IMR-90 (cell line): ENCODE measurements at regions not wholly inside any gene's neighbourhood (a gene's known extent, or its start where the extent isn't known, plus 50 kb on each side); places are given as distances from the start of the nearest gene placed in this dataset.

Source experiments
- ATAC-seq: fragments of 200-7000 bp; cut with Tn5 transposase; 2 replicates; pipeline ENCODE4 v1.9.1; 2020; ENCODE audit warnings: low read depth, mild to moderate bottlenecking, moderate library complexity
- BruUV-seq: library from RNA; stranded (reverse); fragments of 400-500 nt; replicated peaks from 2 replicates; lab custom pipeline; 2021; lab: Mats Ljungman, UMichigan
- CTCF ChIA-PET: fragments of 300-600 bp; formaldehyde crosslinking; extraction: SDS; loops from one replicate; lab custom pipeline; 2021; ENCODE audit warnings: antibody characterized with exemption; lab: Yijun Ruan, JAX
- POLR2A ChIA-PET: fragments of 300-600 bp; sonication (Branson Sonifier 250); formaldehyde crosslinking; loops from one replicate; lab custom pipeline; 2022; ENCODE audit warnings: antibody characterized with exemption; ENCODE audit not compliant: unreplicated experiment; lab: Charles Lee
- DNase-seq: peaks from one replicate; pipeline ENCODE4 v3.0.0; 2013
- H2AFZ ChIP-seq: replicated peaks from 2 replicates; pipeline ENCODE3; 2013; ENCODE audit warnings: low read length, mild to moderate bottlenecking; ENCODE audit not compliant: poor library complexity
- H2AK5ac ChIP-seq: 2 replicates; pipeline ENCODE4 v1.6.1; 2013; ENCODE audit warnings: low read depth, low read length, inconsistent platforms
- H2AK9ac ChIP-seq: replicated peaks from 2 replicates; pipeline ENCODE3; 2013; ENCODE audit warnings: mild to moderate bottlenecking, low read depth, low read length, moderate library complexity; ENCODE audit not compliant: poor library complexity
- H2BK120ac ChIP-seq: 2 replicates; pipeline ENCODE4 v1.6.1; 2013; ENCODE audit warnings: low read depth, low read length, inconsistent platforms
- H2BK15ac ChIP-seq: 3 replicates; pipeline ENCODE4 v1.6.1; 2013; ENCODE audit warnings: low read depth, low read length, inconsistent platforms
- H2BK20ac ChIP-seq: 2 replicates; pipeline ENCODE4 v1.6.1; 2013; ENCODE audit warnings: low read depth, mild to moderate bottlenecking, inconsistent platforms, low read length, moderate library complexity
- H2BK5ac ChIP-seq: 2 replicates; pipeline ENCODE4 v1.6.1; 2013; ENCODE audit warnings: mild to moderate bottlenecking, low read depth, low read length, inconsistent platforms; ENCODE audit not compliant: poor library complexity, severe bottlenecking
- H3K14ac ChIP-seq: replicated peaks from 2 replicates; pipeline ENCODE4 v1.6.1; 2013; ENCODE audit warnings: low read depth, low read length, inconsistent platforms
- H3K18ac ChIP-seq: 2 replicates; pipeline ENCODE4 v1.6.1; 2013; ENCODE audit warnings: low read depth, low read length, control low read depth
- H3K23ac ChIP-seq: 2 replicates; pipeline ENCODE4 v1.6.1; 2013; ENCODE audit warnings: low read depth, low read length, inconsistent platforms
- H3K27ac ChIP-seq: 2 replicates; pipeline ENCODE4 v1.5.1; 2013; ENCODE audit warnings: mild to moderate bottlenecking, control low read depth, low read length; ENCODE audit not compliant: insufficient read depth
- H3K27me3 ChIP-seq: 2 replicates; pipeline ENCODE4 v1.6.1; 2013; ENCODE audit warnings: low read length; ENCODE audit not compliant: control insufficient read depth, insufficient read depth
- H3K36me3 ChIP-seq: 2 replicates; pipeline ENCODE4 v1.6.1; 2013; ENCODE audit warnings: low read length, mixed read lengths; ENCODE audit not compliant: control insufficient read depth, insufficient read depth
- H3K4ac ChIP-seq: 2 replicates; pipeline ENCODE4 v1.6.1; 2013; ENCODE audit warnings: low read depth, low read length, inconsistent platforms
- H3K4me1 ChIP-seq: 2 replicates; pipeline ENCODE4 v1.6.1; 2013; ENCODE audit warnings: low read length, mixed read lengths; ENCODE audit not compliant: control insufficient read depth, insufficient read depth
- H3K4me2 ChIP-seq: 2 replicates; pipeline ENCODE4 v1.6.1; 2013; ENCODE audit warnings: low read depth, mild to moderate bottlenecking, control low read depth, low read length, moderate library complexity
- H3K4me3 ChIP-seq: 2 replicates; pipeline ENCODE4 v1.5.1; 2013; ENCODE audit warnings: low read depth, mild to moderate bottlenecking, control low read depth, low read length, moderate library complexity; ENCODE audit not compliant: insufficient read depth
- H3K56ac ChIP-seq: 2 replicates; pipeline ENCODE4 v1.6.1; 2013; ENCODE audit warnings: low read length, inconsistent platforms; ENCODE audit not compliant: insufficient read depth; ENCODE audit errors: extremely low read depth
- H3K79me1 ChIP-seq, 2 experiments: 2 replicates each; pipeline ENCODE4 v1.6.1; 2013; ENCODE audit warnings: low read length in 2 of 2, inconsistent platforms in 1 of 2, low read depth in 1 of 2
- H3K9ac ChIP-seq: 2 replicates; pipeline ENCODE4 v1.6.1; 2013; ENCODE audit warnings: low read depth, low read length, control low read depth
- H3K9me1 ChIP-seq: 2 replicates; pipeline ENCODE4 v1.6.1; 2013; ENCODE audit warnings: low read length, inconsistent platforms; ENCODE audit not compliant: insufficient read depth
- H3K9me3 ChIP-seq: 2 replicates; pipeline ENCODE4 v1.6.1; 2013; ENCODE audit warnings: low read length; ENCODE audit not compliant: control insufficient read depth, insufficient read depth
- H4K20me1 ChIP-seq: 2 replicates; pipeline ENCODE4 v1.6.1; 2013; ENCODE audit warnings: low read length, inconsistent platforms; ENCODE audit not compliant: insufficient read depth
- H4K5ac ChIP-seq: 2 replicates; pipeline ENCODE4 v1.6.1; 2013; ENCODE audit warnings: mild to moderate bottlenecking, low read depth, low read length, control low read depth
- H4K8ac ChIP-seq, 2 experiments: 2 replicates each; pipeline ENCODE4 v1.6.1; 2013; ENCODE audit warnings: low read depth in 2 of 2, low read length in 2 of 2, control low read depth in 1 of 2, inconsistent platforms in 1 of 2
- H4K91ac ChIP-seq: 2 replicates; pipeline ENCODE4 v1.6.1; 2013; ENCODE audit warnings: low read depth, low read length, inconsistent platforms; ENCODE audit not compliant: insufficient read depth
- BHLHE40 ChIP-seq: fragments of 150-350 bp; IDR thresholded peaks from 2 replicates; pipeline ENCODE4 v1.6.1; 2016; ENCODE audit warnings: mild to moderate bottlenecking, low read depth, low read length
- CEBPB ChIP-seq: IDR thresholded peaks from 2 replicates; pipeline ENCODE4 v1.6.1; 2012; ENCODE audit warnings: low read depth, low read length, improper control_type of control experiment
- CTCF ChIP-seq: conservative IDR thresholded peaks from 2 replicates; pipeline ENCODE4 v1.5.1; 2012; ENCODE audit warnings: mild to moderate bottlenecking, low read depth, low read length, improper control_type of control experiment
- SMC3 ChIP-seq: fragments of 150-350 bp; IDR thresholded peaks from 2 replicates; pipeline ENCODE4 v1.6.1; 2016; ENCODE audit warnings: low read depth, mild to moderate bottlenecking, antibody characterized with exemption, low read length, moderate library complexity
- USF2 ChIP-seq: fragments of 150-350 bp; IDR thresholded peaks from 2 replicates; pipeline ENCODE4 v1.6.1; 2017; ENCODE audit warnings: mild to moderate bottlenecking, antibody characterized with exemption, low read length, low read depth
- WGBS, 2 experiments: methylation state at CpG; one replicate each; pipeline versions ENCODE4 v1.1.5 to v1.1.7; 2013; ENCODE audit warnings: missing lambda C conversion rate in 2 of 2; ENCODE audit not compliant: insufficient read length in 1 of 2; ENCODE audit errors: extremely low coverage in 2 of 2; 5-methylcytosine and 5-hydroxymethylcytosine counted together
- dilution Hi-C: fragments of 300-500 bp; cut with HindIII; formaldehyde crosslinking; loops from one replicate; pipeline ENCODE4 v1.14.3; 2018; ENCODE audit warnings: low sequenced_read_pairs; ENCODE audit not compliant: unreplicated experiment
- in situ Hi-C: fragments of 300-500 bp; cut with MboI; formaldehyde crosslinking; loops from 3 replicates; pipeline ENCODE4 v1.14.3; 2019; ENCODE audit warnings: low sequenced_read_pairs, inconsistent platforms, mixed read lengths
- intact Hi-C: fragments of 100-400 bp; cut with micrococcal nuclease; formaldehyde crosslinking; loops from 2 replicates; pipeline ENCODE4 v1.10.0; 2022

- intact Hi-C loops, result no loop called here
- DNase-seq, result no peak
- H3K4ac ChIP-seq, result no peak overlapping the region
- H2AK5ac ChIP-seq, result no peak overlapping the region
- H2AFZ ChIP-seq, result no peak overlapping the region
- no peak overlapping the region for H3K23ac ChIP-seq
- peaks cover 14% of the 10 kb centered on the region for H3K9me1 ChIP-seq
- in situ Hi-C loops, result no loop called here
- H2BK120ac ChIP-seq, result peak overlapping the region; percentile 6; the same call in 1 of the 2 replicates
- H3K4me2 ChIP-seq, result no peak overlapping the region
- peak overlapping the region; percentile 46; the same call in 1 of the 2 replicates for H4K5ac ChIP-seq
- H3K27ac ChIP-seq, result no peak overlapping the region
- POLR2A ChIA-PET, result interaction anchor here (0.6 kb wide), 1 partner anchor 86 kb away, joined by 3 read pairs; no protein-coding TSS in a partner anchor
- no peaks in the 10 kb centered on the region for H3K27me3 ChIP-seq
- no TSS peak for BruUV-seq
- WGBS, 2 experiments, result no CpG with 5 or more reads among the region's 1 CpG
- H3K18ac ChIP-seq, result no peak overlapping the region
- H4K20me1 ChIP-seq, result no peaks in the 10 kb centered on the region
- no peak overlapping the region for H4K8ac ChIP-seq
- H2BK20ac ChIP-seq, result no peak overlapping the region
- H3K56ac ChIP-seq, result no peak overlapping the region
- no peak overlapping the region for H3K14ac ChIP-seq
- no peak for ATAC-seq
- no peaks in the 10 kb centered on the region for H3K9me3 ChIP-seq
- no peak for TF ChIP-seq BHLHE40
- no peak for TF ChIP-seq SMC3
- TF ChIP-seq CEBPB, result no peak
- no peak for TF ChIP-seq USF2
- TF ChIP-seq CTCF, result no peak
- no peak overlapping the region for H3K9ac ChIP-seq
- peaks cover 0 to 9% of the 10 kb centered on the region in 2 experiments; a peak in 2 of 4 replicates for H3K79me1 ChIP-seq
- no peak overlapping the region for H3K4me3 ChIP-seq
- H2BK5ac ChIP-seq, result no peak overlapping the region
- H2AK9ac ChIP-seq, result no peak overlapping the region
- H4K91ac ChIP-seq, result 0 out of 2 replicates have a peak overlapping the region, but pooled peaks have one; percentile 12
- H3K36me3 ChIP-seq, result no peaks in the 10 kb centered on the region
- peaks cover 28% of the 10 kb centered on the region for H3K4me1 ChIP-seq
- H2BK15ac ChIP-seq, result no peak overlapping the region
- dilution Hi-C loops, result no loop called here
- CTCF ChIA-PET, result no interaction called here
Measured at GRCh38 chr10:47169581-47169980, 130.4 kb upstream of the GDF10 start.
